CD14-positive monocyte (primary cell): ENCODE measurements at regions not wholly inside any gene's neighbourhood (a gene's known extent, or its start where the extent isn't known, plus 50 kb on each side); places are given as distances from the start of the nearest gene placed in this dataset.

Source experiments
- DNase-seq, 3 donors: peaks; one replicate each; pipeline ENCODE4 v3.0.0-alpha.2; 2011 to 2022
- H2AFZ ChIP-seq: 2 replicates; pipeline ENCODE4 v1.6.0; 2012; ENCODE audit warnings: mild to moderate bottlenecking, low read depth, low read length, inconsistent platforms; ENCODE audit not compliant: insufficient read depth, poor library complexity, severe bottlenecking
- H3K27ac ChIP-seq, 2 donors: 1 replicate in 1 of 2; 2 replicates in 1 of 2; pipeline ENCODE4 v1.5.1; 2012 to 2013; ENCODE audit warnings: low read length in 2 of 2, control low read depth in 1 of 2, inconsistent platforms in 1 of 2, low read depth in 1 of 2, mild to moderate bottlenecking in 1 of 2
- H3K27me3 ChIP-seq, 2 donors: one replicate each; pipeline versions ENCODE4 v1.6.0 to v1.6.1; 2011 to 2013; ENCODE audit warnings: low read length in 2 of 2; ENCODE audit not compliant: control insufficient read depth in 2 of 2, insufficient read depth in 2 of 2
- H3K36me3 ChIP-seq, 2 donors: replicated peaks in 1 of 2; 1 replicate in 1 of 2; 2 replicates in 1 of 2; pipeline versions ENCODE4 v1.5.1 to v1.6.1; 2012 to 2013; ENCODE audit warnings: low read length in 2 of 2, control low read depth in 1 of 2, inconsistent platforms in 1 of 2, mild to moderate bottlenecking in 1 of 2; ENCODE audit not compliant: insufficient read depth in 2 of 2, control insufficient read depth in 1 of 2
- H3K4me1 ChIP-seq, 2 donors: 1 replicate in 1 of 2; 2 replicates in 1 of 2; pipeline versions ENCODE4 v1.5.1 to v1.6.1; 2012 to 2013; ENCODE audit warnings: low read length in 2 of 2, control low read depth in 1 of 2, inconsistent platforms in 1 of 2, mild to moderate bottlenecking in 1 of 2, moderate library complexity in 1 of 2; ENCODE audit not compliant: insufficient read depth in 2 of 2, control insufficient read depth in 1 of 2
- H3K4me2 ChIP-seq: replicated peaks from 2 replicates; pipeline ENCODE3; 2012; ENCODE audit warnings: low read length, moderate library complexity, mild to moderate bottlenecking; ENCODE audit not compliant: poor library complexity, severe bottlenecking; ENCODE audit errors: extremely low read depth
- H3K4me3 ChIP-seq, 3 experiments: fragments of 200-600 bp in 1 of 3; sonication (generic) in 1 of 3; replicated peaks in 1 of 3; 1 replicate in 2 of 3; 2 replicates in 1 of 3; pipeline ENCODE4 v1.5.1; 2011 to 2013; ENCODE audit warnings: low read length in 3 of 3, mild to moderate bottlenecking in 3 of 3, control low read depth in 2 of 3, low read depth in 2 of 3, inconsistent platforms in 1 of 3, moderate library complexity in 1 of 3
- H3K79me2 ChIP-seq: 2 replicates; pipeline ENCODE4 v1.6.0; 2012; ENCODE audit warnings: mild to moderate bottlenecking, control low read depth, inconsistent platforms, low read length, moderate library complexity; ENCODE audit not compliant: insufficient read depth
- H3K9ac ChIP-seq: 2 replicates; pipeline ENCODE4 v1.6.0; 2017; ENCODE audit warnings: low read length, mild to moderate bottlenecking; ENCODE audit not compliant: insufficient read depth, poor library complexity, severe bottlenecking
- H3K9me3 ChIP-seq, 2 donors: replicated peaks in 1 of 2; 1 replicate in 1 of 2; 2 replicates in 1 of 2; pipeline versions ENCODE4 v1.5.1 to v1.6.1; 2012 to 2013; ENCODE audit warnings: low read length in 2 of 2, control low read depth in 1 of 2; ENCODE audit not compliant: control insufficient read depth in 1 of 2, insufficient read depth in 1 of 2
- H4K20me1 ChIP-seq: 2 replicates; pipeline ENCODE4 v1.6.0; 2012; ENCODE audit warnings: mild to moderate bottlenecking, low read length, control low read depth, moderate library complexity; ENCODE audit not compliant: insufficient read depth
- H3K27ac Mint-ChIP-seq, 7 donors: one replicate each; pipeline ENCODE4 v1.8.0; 2020; ENCODE audit warnings: mild to moderate bottlenecking in 7 of 7, mixed read lengths in 7 of 7, moderate library complexity in 6 of 7, inconsistent platforms in 2 of 7
- H3K27me3 Mint-ChIP-seq, 3 donors: one replicate each; pipeline ENCODE4 v1.8.0; 2021 to 2022; ENCODE audit warnings: low read depth in 3 of 3, mild to moderate bottlenecking in 3 of 3, mixed read lengths in 3 of 3, moderate library complexity in 3 of 3, inconsistent platforms in 1 of 3
- H3K36me3 Mint-ChIP-seq, 2 donors: one replicate each; pipeline ENCODE4 v1.8.0; 2020; ENCODE audit warnings: mixed read lengths in 2 of 2, inconsistent platforms in 1 of 2, mild to moderate bottlenecking in 1 of 2
- H3K4me1 Mint-ChIP-seq: one replicate; pipeline ENCODE4 v1.8.0; 2020; ENCODE audit warnings: mild to moderate bottlenecking, mixed read lengths
- H3K4me3 Mint-ChIP-seq, 2 donors: one replicate each; pipeline ENCODE4 v1.8.0; 2020; ENCODE audit warnings: mild to moderate bottlenecking in 2 of 2, mixed read lengths in 2 of 2, moderate library complexity in 1 of 2
- H3K9me3 Mint-ChIP-seq, 7 donors: one replicate each; pipeline ENCODE4 v1.8.0; 2020 to 2022; ENCODE audit warnings: mixed read lengths in 7 of 7, mild to moderate bottlenecking in 6 of 7, moderate library complexity in 6 of 7, inconsistent platforms in 2 of 7
- CTCF ChIP-seq: fragments of 200-600 bp; IDR thresholded peaks from one replicate; pipeline ENCODE4 v1.8.0; 2022; ENCODE audit warnings: antibody characterized with exemption, mild to moderate bottlenecking
- WGBS: methylation state at CpG from one replicate; pipeline ENCODE4 v1.1.5; 2013; ENCODE audit warnings: missing lambda C conversion rate; ENCODE audit not compliant: insufficient coverage; 5-methylcytosine and 5-hydroxymethylcytosine counted together
- intact Hi-C, 2 donors: fragments of 100-400 bp; cut with micrococcal nuclease; formaldehyde crosslinking; loops; one replicate each; pipeline versions ENCODE4 v1.15.0 to v1.15.1; 2023

DNA sequence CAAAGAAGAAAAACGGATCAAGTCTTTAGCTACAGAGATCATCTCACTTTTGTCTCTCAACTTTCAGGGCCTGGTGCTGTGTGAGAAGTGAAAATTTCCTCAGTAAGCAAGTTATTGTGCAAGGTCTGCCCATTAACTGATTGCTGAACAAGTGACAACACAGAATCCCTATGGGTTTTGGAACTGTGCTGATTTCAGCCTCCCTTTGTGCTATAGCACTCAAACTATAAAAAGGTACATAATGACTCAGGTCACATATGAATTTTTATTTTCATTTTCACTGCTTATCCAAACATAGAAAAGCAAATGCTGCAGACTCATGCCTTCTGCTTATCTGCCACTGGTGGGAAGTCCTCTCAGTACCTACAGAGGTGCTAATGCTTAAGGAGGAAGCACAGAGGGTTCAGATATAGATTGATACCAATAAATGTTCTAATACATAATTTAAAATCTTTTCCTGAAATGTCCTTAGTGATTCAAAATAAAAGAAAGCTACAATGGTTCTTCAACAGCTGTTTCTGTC is 576.2 kb upstream of the CT83 start:
- no peak overlapping the region for H3K27ac ChIP-seq
- no peaks in the 10 kb centered on the region for H3K4me1 ChIP-seq
- no peak for TF ChIP-seq CTCF
- H3K4me3 ChIP-seq = no peak overlapping the region
- no peaks in the 10 kb centered on the region for H4K20me1 ChIP-seq
- no peaks in the 10 kb centered on the region for H3K9me3 ChIP-seq
- no peak overlapping the region for H3K27ac Mint-ChIP-seq
- no peaks in the 10 kb centered on the region for H3K36me3 ChIP-seq
- H3K27me3 ChIP-seq = no peaks in the 10 kb centered on the region
- DNase-seq = no peak
- no peak overlapping the region for H2AFZ ChIP-seq
- no peaks in the 10 kb centered on the region for H3K79me2 ChIP-seq
- H3K4me3 Mint-ChIP-seq = no peak overlapping the region
- WGBS = no CpG with 5 or more reads among the region's 1 CpG
- no peak overlapping the region for H3K9ac ChIP-seq
- intact Hi-C loops = no loop called here
- peaks cover 0 to 4% (median 0%) of the 10 kb centered on the region in 7 donors for H3K9me3 Mint-ChIP-seq
- H3K4me2 ChIP-seq = no peak overlapping the region
- no peaks in the 10 kb centered on the region for H3K36me3 Mint-ChIP-seq
- peaks cover 0 to 5% (median 0%) of the 10 kb centered on the region in 3 donors for H3K27me3 Mint-ChIP-seq
- H3K4me1 Mint-ChIP-seq = no peaks in the 10 kb centered on the region

GRCh38 chrX:117010243-117010642 is 547.5 kb upstream of the CT83 start:
- no peaks in the 10 kb centered on the region for H3K4me1 Mint-ChIP-seq
- Histone ChIP-seq H3K9ac (no peak overlapping the region), H3K27me3 (no peaks in the 10 kb centered on the region), H3K4me1 (no peaks in the 10 kb centered on the region), H3K27ac (no peak overlapping the region), H3K4me3 (no peak overlapping the region), H3K4me2 (no peak overlapping the region), H3K79me2 (no peaks in the 10 kb centered on the region), H3K9me3 (no peaks in the 10 kb centered on the region), H3K36me3 (no peaks in the 10 kb centered on the region), H2AFZ (no peak overlapping the region), H4K20me1 (no peaks in the 10 kb centered on the region)
- H3K27me3 Mint-ChIP-seq = no peaks in the 10 kb centered on the region
- peaks cover 0 to 5% (median 0%) of the 10 kb centered on the region in 7 donors for H3K9me3 Mint-ChIP-seq
- no peak overlapping the region for H3K27ac Mint-ChIP-seq
- TF ChIP-seq CTCF = no peak
- no peak overlapping the region for H3K4me3 Mint-ChIP-seq
- no peak for DNase-seq
- H3K36me3 Mint-ChIP-seq = no peaks in the 10 kb centered on the region
- intact Hi-C loops = no loop called here
